K562 (cell line): ENCODE measurements at regions not wholly inside any gene's neighbourhood (a gene's known extent, or its start where the extent isn't known, plus 50 kb on each side); places are given as distances from the start of the nearest gene placed in this dataset.

Experiments used
- ATAC-seq: fragments of 200-7000 bp; cut with Tn5 transposase; 3 replicates; pipeline ENCODE4 v1.9.1; 2020; ENCODE audit warnings: moderate library complexity
- BruUV-seq: library from RNA; stranded (reverse); fragments of 400-500 nt; replicated peaks from 2 replicates; lab custom pipeline; 2021; lab: Mats Ljungman, UMichigan
- CTCF ChIA-PET: fragments of 300-600 bp; formaldehyde crosslinking; extraction: SDS; loops from one replicate; lab custom pipeline; 2021; ENCODE audit warnings: low intra/inter-chr PET ratio; lab: Yijun Ruan, JAX
- POLR2A ChIA-PET: fragments of 300-600, 350-650 bp; sonication (Branson Sonifier 250); formaldehyde crosslinking; extraction: SDS; loops from one replicate; lab custom pipeline; 2021; ENCODE audit warnings: antibody characterized with exemption, inconsistent platforms; lab: Yijun Ruan, JAX
- DNase-seq, 4 experiments: peaks; one replicate each; pipeline versions ENCODE4 v3.0.0 to v3.0.0-alpha.2; 2011 to 2018; ENCODE audit warnings: low spot score in 3 of 4, mixed read lengths in 3 of 4; ENCODE audit errors: extremely low read depth in 1 of 4
- FAIRE-seq: peaks from 2 replicates; lab custom pipeline; 2011; peaks lifted over from hg19 to GRCh38; lab: Jason Lieb, UNC
- H2AFZ ChIP-seq: 2 replicates; pipeline ENCODE4 v1.6.0; 2011; ENCODE audit warnings: low read depth, low read length, control low read depth, inconsistent platforms
- H3K27ac ChIP-seq: fragments of 200-600 bp; 3 replicates; pipeline ENCODE4 v1.8.0; 2011; ENCODE audit warnings: low read depth, mild to moderate bottlenecking, control low read depth, inconsistent platforms, low read length, moderate library complexity, mixed read lengths; ENCODE audit errors: extremely low read depth
- H3K27me3 ChIP-seq, 2 experiments: fragments of 300-600 bp in 1 of 2; 2 replicates in 1 of 2; 3 replicates in 1 of 2; pipeline versions ENCODE4 v1.6.0 to v1.8.0; 2011; ENCODE audit warnings: inconsistent platforms in 2 of 2, low read length in 2 of 2, mild to moderate bottlenecking in 1 of 2, mixed read lengths in 1 of 2, moderate library complexity in 1 of 2; ENCODE audit not compliant: control insufficient read depth in 2 of 2, insufficient read depth in 2 of 2
- H3K36me3 ChIP-seq: fragments of 300-600 bp; 3 replicates; pipeline ENCODE4 v1.8.0; 2011; ENCODE audit warnings: mild to moderate bottlenecking, low read length, inconsistent platforms; ENCODE audit not compliant: control insufficient read depth, insufficient read depth
- H3K4me1 ChIP-seq, 2 experiments: fragments of 200-600 bp in 1 of 2; replicated peaks in 1 of 2; 2 replicates in 1 of 2; 3 replicates in 1 of 2; pipeline versions ENCODE4 v1.5.1 to v1.8.0; 2011; ENCODE audit warnings: inconsistent platforms in 2 of 2, low read length in 2 of 2, mild to moderate bottlenecking in 1 of 2, mixed read lengths in 1 of 2, moderate library complexity in 1 of 2; ENCODE audit not compliant: control insufficient read depth in 2 of 2, insufficient read depth in 2 of 2
- H3K4me2 ChIP-seq: 2 replicates; pipeline ENCODE4 v1.6.1; 2011; ENCODE audit warnings: low read length, control low read depth, inconsistent platforms, mixed read lengths; ENCODE audit not compliant: insufficient read depth
- H3K4me3 ChIP-seq: fragments of 200-600 bp; sonication (generic), shearing (Covaris generic); 2 replicates; pipeline ENCODE4 v1.5.1; 2016; ENCODE audit warnings: control low read depth, inconsistent platforms
- H3K79me2 ChIP-seq: fragments of 200-600 bp; 3 replicates; pipeline ENCODE4 v1.8.0; 2011; ENCODE audit warnings: low read length, inconsistent platforms; ENCODE audit not compliant: control insufficient read depth, insufficient read depth
- H3K9ac ChIP-seq, 2 experiments: 2 replicates each; pipeline versions ENCODE4 v1.6.0 to v1.6.1; 2011; ENCODE audit warnings: low read depth in 2 of 2, low read length in 2 of 2, control low read depth in 1 of 2, inconsistent platforms in 1 of 2, mild to moderate bottlenecking in 1 of 2, mixed read lengths in 1 of 2; ENCODE audit not compliant: insufficient read depth in 1 of 2
- H3K9me1 ChIP-seq: one replicate; pipeline ENCODE4 v1.6.0; 2011; ENCODE audit warnings: inconsistent platforms, mild to moderate bottlenecking, low read length, moderate library complexity; ENCODE audit not compliant: control insufficient read depth, insufficient read depth
- H3K9me3 ChIP-seq: replicated peaks from 2 replicates; pipeline ENCODE4 v1.5.1; 2011; ENCODE audit warnings: low read depth, low read length, inconsistent platforms; ENCODE audit not compliant: control insufficient read depth, insufficient read depth
- H4K20me1 ChIP-seq: replicated peaks from 2 replicates; pipeline ENCODE4 v1.6.1; 2011; ENCODE audit warnings: low read length, inconsistent platforms, mixed read lengths; ENCODE audit not compliant: control insufficient read depth, insufficient read depth
- BCL6 ChIP-seq: fragments of 250-450 bp; sonication (Bioruptor Pico); IDR thresholded peaks from 2 replicates; pipeline ENCODE4 v1.4.0; 2020
- BMI1 ChIP-seq: fragments of 150-350 bp; IDR thresholded peaks from 2 replicates; pipeline ENCODE4 v1.6.1; 2014; ENCODE audit warnings: low read length
- CHAMP1 ChIP-seq: fragments of 450-650 bp; IDR thresholded peaks from 2 replicates; pipeline ENCODE4 v1.6.1; 2016; ENCODE audit warnings: mild to moderate bottlenecking
- DLX4 ChIP-seq: fragments of 250-450 bp; sonication (Bioruptor Pico); IDR thresholded peaks from 2 replicates; pipeline ENCODE4 v1.6.1; 2021; ENCODE audit warnings: mild to moderate bottlenecking
- ETS2 ChIP-seq: IDR thresholded peaks from 2 replicates; pipeline ENCODE4 v1.6.1; 2016; ENCODE audit warnings: borderline replicate concordance, missing genetic modification characterization, mild to moderate bottlenecking, moderate library complexity, missing compliant biosample characterization; ENCODE audit not compliant: poor library complexity, severe bottlenecking
- HLTF ChIP-seq: fragments of 450-650 bp; IDR thresholded peaks from 2 replicates; pipeline ENCODE4 v1.6.1; 2016
- MTA2 ChIP-seq: fragments of 450-650 bp; IDR thresholded peaks from 2 replicates; pipeline ENCODE4 v1.6.1; 2016; ENCODE audit warnings: low read depth
- NKRF ChIP-seq: fragments of 450-650 bp; IDR thresholded peaks from 2 replicates; pipeline ENCODE4 v1.6.1; 2016; ENCODE audit warnings: borderline replicate concordance
- POLR2AphosphoS2 ChIP-seq: IDR thresholded peaks from 2 replicates; pipeline ENCODE4 v1.6.1; 2012; ENCODE audit warnings: low read length, improper control_type of control experiment
- SMARCE1 ChIP-seq: fragments of 450-650 bp; IDR thresholded peaks from 2 replicates; pipeline ENCODE4 v1.7.1; 2016; ENCODE audit warnings: mild to moderate bottlenecking
- SREBF1 ChIP-seq: fragments of 150-350 bp; IDR thresholded peaks from 2 replicates; pipeline ENCODE4 v1.6.1; 2014; ENCODE audit warnings: antibody characterized with exemption, low read depth, low read length, borderline replicate concordance
- STAT5B ChIP-seq: fragments of 250-450 bp; sonication (Bioruptor Pico); IDR thresholded peaks from 2 replicates; pipeline ENCODE4 v1.8.0; 2021; ENCODE audit warnings: mild to moderate bottlenecking, inconsistent platforms
- TFAP4 ChIP-seq: sonication (generic); formaldehyde crosslinking; IDR thresholded peaks from 2 replicates; pipeline ENCODE4 v1.8.0; 2022; ENCODE audit warnings: missing genetic modification reagents, mild to moderate bottlenecking, moderate library complexity, borderline replicate concordance
- ZBTB34 ChIP-seq: fragments of 250-450 bp; sonication (Bioruptor Pico); IDR thresholded peaks from 2 replicates; pipeline ENCODE4 v1.8.0; 2021; ENCODE audit warnings: mild to moderate bottlenecking, moderate library complexity
- ZEB2 ChIP-seq: fragments of 450-650 bp; IDR thresholded peaks from 2 replicates; pipeline ENCODE4 v1.6.1; 2016
- ZKSCAN3 ChIP-seq: fragments of 250-450 bp; sonication (Bioruptor Pico); IDR thresholded peaks from 2 replicates; pipeline ENCODE4 v1.4.0; 2020
- WGBS: fragments of 100-300 bp; shearing (Covaris generic); methylation state at CpG from one replicate; pipeline ENCODE4 v1.1.6; 2016; ENCODE audit warnings: low coverage, mixed read lengths; ENCODE audit not compliant: insufficient coverage; ENCODE audit errors: missing lambda C conversion rate; 5-methylcytosine and 5-hydroxymethylcytosine counted together
- in situ Hi-C: fragments of 300-500 bp; cut with MboI; formaldehyde crosslinking; loops from 4 replicates; pipeline ENCODE4 v1.15.0; 2018; ENCODE audit warnings: inconsistent platforms, mixed read lengths
- intact Hi-C: fragments of 100-400 bp; cut with micrococcal nuclease; formaldehyde crosslinking; loops from 2 replicates; pipeline ENCODE4 v1.14.2; 2022

GRCh38 chr11:24091594-24091993 lies 405.3 kb upstream of the LUZP2 start (continued):
- TF ChIP-seq BMI1 (no peak), NKRF (no peak)

- no peaks in the 10 kb centered on the region for H3K9me1 ChIP-seq
- no peak overlapping the region for H3K4me3 ChIP-seq
- H3K9me3 ChIP-seq: no peaks in the 10 kb centered on the region
- H3K9ac ChIP-seq: no peak overlapping the region
- WGBS: 0% methylated on average over 2 of the region's 2 CpGs
- FAIRE-seq (no peak), DNase-seq (no peak), ATAC-seq (no peak)
- CTCF ChIA-PET: no interaction called here
- no peaks in the 10 kb centered on the region for H3K4me1 ChIP-seq
- BruUV-seq: no TSS peak
- H3K4me2 ChIP-seq: no peak overlapping the region
- no peaks in the 10 kb centered on the region for H4K20me1 ChIP-seq
- no peak overlapping the region for H2AFZ ChIP-seq
- no peaks in the 10 kb centered on the region for H3K79me2 ChIP-seq
- H3K27ac ChIP-seq: no peak overlapping the region
- POLR2A ChIA-PET: no interaction called here
- H3K36me3 ChIP-seq: no peaks in the 10 kb centered on the region
- in situ Hi-C loops (no loop called here), intact Hi-C loops (no loop called here)
- no peaks in the 10 kb centered on the region for H3K27me3 ChIP-seq
- no peak for TF ChIP-seq STAT5B
- TF ChIP-seq SMARCE1: no peak
- no peak for TF ChIP-seq ZKSCAN3 (CRISPR knock-in tag)
- TF ChIP-seq BMI1: no peak
- no peak for TF ChIP-seq MTA2
- no peak for TF ChIP-seq POLR2AphosphoS2
- no peak for TF ChIP-seq BCL6
- no peak for TF ChIP-seq ZBTB34 (CRISPR knock-in tag)
- no peak for TF ChIP-seq ZEB2
- TF ChIP-seq DLX4 (CRISPR knock-in tag): no peak
- no peak for TF ChIP-seq TFAP4 (CRISPR knock-in tag)
- no peak for TF ChIP-seq ETS2
- no peak for TF ChIP-seq HLTF
- TF ChIP-seq SREBF1: no peak
- no peak for TF ChIP-seq CHAMP1
Measured at GRCh38 chr11:24093375-24093774, 403.5 kb upstream of the LUZP2 start.
